Heart left ventricle (tissue), 16 donors: ENCODE measurements at regions not wholly inside any gene's neighbourhood (a gene's known extent, or its start where the extent isn't known, plus 50 kb on each side); places are given as distances from the start of the nearest gene placed in this dataset.

Experiments
- ATAC-seq, 4 donors: fragments of 200-7000 bp; cut with Tn5 transposase; one replicate each; pipeline ENCODE4 v1.9.1; 2020 to 2022; ENCODE audit warnings: moderate library complexity in 4 of 4, mild to moderate bottlenecking in 3 of 4, moderate number of reproducible peaks in 1 of 4
- DNase-seq, 5 donors: peaks; one replicate each; pipeline ENCODE4 v3.0.0-alpha.2; 2020
- H3K27ac ChIP-seq, 12 donors: fragments of 200-600 bp; sonication (generic) in 4 of 12; one replicate each; pipeline versions ENCODE4 v1.5.0 to v1.8.0; 2016 to 2022; ENCODE audit warnings: mild to moderate bottlenecking in 2 of 12
- H3K27me3 ChIP-seq, 9 donors: fragments of 200-600 bp; sonication (generic) in 2 of 9; one replicate each; pipeline versions ENCODE4 v1.5.1 to v1.8.0; 2016 to 2022; ENCODE audit warnings: mild to moderate bottlenecking in 3 of 9
- H3K36me3 ChIP-seq, 9 donors: fragments of 200-600 bp; sonication (generic) in 2 of 9; one replicate each; pipeline versions ENCODE4 v1.5.0 to v1.8.0; 2018 to 2022; ENCODE audit warnings: mild to moderate bottlenecking in 2 of 9
- H3K4me1 ChIP-seq, 12 donors: fragments of 200-600 bp; sonication (generic) in 4 of 12; one replicate each; pipeline versions ENCODE4 v1.5.0 to v1.8.0; 2016 to 2022; ENCODE audit warnings: mild to moderate bottlenecking in 3 of 12
- H3K4me3 ChIP-seq, 12 donors: fragments of 200-600 bp; sonication (generic) in 4 of 12; one replicate each; pipeline versions ENCODE4 v1.5.0 to v1.8.0; 2017 to 2022; ENCODE audit warnings: mild to moderate bottlenecking in 9 of 12, moderate library complexity in 4 of 12
- H3K9me3 ChIP-seq, 12 donors: fragments of 200-600 bp; sonication (generic) in 4 of 12; one replicate each; pipeline versions ENCODE4 v1.5.0 to v1.8.0; 2016 to 2022; ENCODE audit warnings: mild to moderate bottlenecking in 1 of 12
- POLR2A ChIP-seq, 2 donors: fragments of 450-650 bp; IDR thresholded peaks; one replicate each; pipeline ENCODE4 v1.6.1; 2017; ENCODE audit warnings: antibody characterized with exemption in 2 of 2, mild to moderate bottlenecking in 2 of 2, moderate library complexity in 2 of 2
- WGBS, 4 donors: extraction: QIAGEN DNeasy Blood & Tissue Kit in 2 of 4; methylation state at CpG; one replicate each; pipeline versions ENCODE4 v1.1.5 to v1.1.7; 2013 to 2018; 5-methylcytosine and 5-hydroxymethylcytosine counted together
- intact Hi-C, 10 donors: fragments of 100-400 bp; cut with DNase I; formaldehyde crosslinking; loops; one replicate each; pipeline versions ENCODE4 v1.11.1 to v1.14.2; 2022
- TF ChIP-seq, protein P1 (sequence below), 12 donors: fragments of 200-600 bp; sonication (generic) in 4 of 12; IDR thresholded peaks; one replicate each; pipeline versions ENCODE4 v1.5.0 to v1.8.0; 2018 to 2022; ENCODE audit warnings: antibody characterized with exemption in 12 of 12, mild to moderate bottlenecking in 5 of 12
- donor health status: ischemic (EF 13 %, LVEDD 7.1; RV severe dilation, severe dysfunction).
- donor health status: healthy with polysubstance abuse.
- donor health status: DM: no; HTN: yes; CAD: no.
- donor health status: DM: no; HTN: no; CAD: no.
- donor health status: ischemic (EF 25% LVEDD 6.9; RV normal size, moderate dysfunction).
- donor health status: ischemic (EF 25% LVEDD 5.7; RV mildly dilated, moderate dysfunction).
- donor health status: healthy.
- donor health status: DM: yes; HTN: yes; CAD: no.
- donor health status: ischemic (EF 35%, LVEDD 5.7; RV mildly dilated, moderate dysfunction).
- donor health status: nonischemic (EF 11% LVEDD 7.7; RV severe dilation, severe dysfunction).
- donor health status: DM: yes; HTN: yes; CAD: no.
- donor health status: PGD.
- donor health status: ischemic (EF 29% LVEDD 5.4; RV normal size, mild dysfunction).
- donor health status: nonischemic (EF 23%, LVEDD 6.1; RV moderate dilation, normal function).

DNA sequence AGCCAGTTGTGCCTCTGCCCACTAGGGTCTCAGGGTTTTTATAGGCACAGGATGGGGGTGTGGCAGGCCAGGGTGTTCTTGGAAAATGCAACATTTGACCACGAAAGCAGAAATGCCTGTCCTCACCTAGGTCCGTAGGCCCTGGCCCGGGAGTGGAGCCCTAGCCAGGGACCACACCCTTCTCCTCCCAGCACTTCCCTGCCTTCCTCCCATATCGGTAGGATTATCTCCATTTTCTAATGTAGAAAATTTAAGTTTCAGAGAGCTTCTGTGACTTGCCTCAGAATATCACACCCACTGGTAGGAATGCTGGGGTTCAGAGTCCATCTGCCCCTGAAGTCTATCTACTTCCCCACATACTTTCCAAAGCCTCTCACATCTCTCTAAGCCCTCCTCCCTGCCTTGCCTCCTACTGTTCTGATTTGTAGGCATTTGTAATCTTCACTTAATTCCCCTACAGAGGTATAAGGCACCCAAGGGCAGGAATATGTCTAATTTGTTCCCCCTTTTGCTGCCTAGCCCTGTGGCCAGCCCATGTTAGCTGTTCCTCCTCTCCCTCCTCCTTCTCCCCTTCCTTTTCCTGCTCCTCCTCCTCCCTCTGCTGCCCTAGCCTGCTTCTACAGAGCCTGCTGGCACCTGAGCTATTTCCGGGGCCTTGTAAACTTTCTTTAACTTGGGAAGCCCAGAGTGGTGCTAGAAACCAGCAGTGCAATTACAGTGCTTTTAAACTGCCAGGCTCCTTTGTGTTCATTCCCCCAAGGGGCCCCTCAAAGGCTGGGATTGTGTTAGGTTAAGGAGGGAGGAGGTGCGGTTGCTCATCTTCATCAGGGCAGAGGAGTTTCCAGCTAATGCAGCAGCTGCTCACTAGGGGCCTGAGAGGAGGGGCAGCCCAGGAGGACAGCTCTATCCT lies 71.1 kb downstream of the MRPL46 start:
- Histone ChIP-seq H3K36me3 (no peaks in the 10 kb centered on the region), H3K4me1 (peaks cover 0 to 13% (median 2%) of the 10 kb centered on the region in 12 donors), H3K27ac (peak overlapping the region in 2 of 12 donors; percentile 39 to 62), H3K4me3 (no peak overlapping the region), H3K9me3 (peaks cover 0 to 6% (median 0%) of the 10 kb centered on the region in 12 donors), H3K27me3 (no peaks in the 10 kb centered on the region)
- intact Hi-C loops = no loop called here
- ATAC-seq (no peak), DNase-seq (no peak)
- WGBS, 4 donors = 72 to 87% (median 78%) methylated on average over 6 of the region's 6 CpGs
- TF ChIP-seq POLR2A (IDR thresholded peaks at IDR 0.05) = no peak

GRCh38 chr15:88395241-88395640 lies 71.9 kb downstream of the MRPL46 start:
- no peak for TF ChIP-seq POLR2A (IDR thresholded peaks at IDR 0.05)
- TF ChIP-seq, protein P1, sequence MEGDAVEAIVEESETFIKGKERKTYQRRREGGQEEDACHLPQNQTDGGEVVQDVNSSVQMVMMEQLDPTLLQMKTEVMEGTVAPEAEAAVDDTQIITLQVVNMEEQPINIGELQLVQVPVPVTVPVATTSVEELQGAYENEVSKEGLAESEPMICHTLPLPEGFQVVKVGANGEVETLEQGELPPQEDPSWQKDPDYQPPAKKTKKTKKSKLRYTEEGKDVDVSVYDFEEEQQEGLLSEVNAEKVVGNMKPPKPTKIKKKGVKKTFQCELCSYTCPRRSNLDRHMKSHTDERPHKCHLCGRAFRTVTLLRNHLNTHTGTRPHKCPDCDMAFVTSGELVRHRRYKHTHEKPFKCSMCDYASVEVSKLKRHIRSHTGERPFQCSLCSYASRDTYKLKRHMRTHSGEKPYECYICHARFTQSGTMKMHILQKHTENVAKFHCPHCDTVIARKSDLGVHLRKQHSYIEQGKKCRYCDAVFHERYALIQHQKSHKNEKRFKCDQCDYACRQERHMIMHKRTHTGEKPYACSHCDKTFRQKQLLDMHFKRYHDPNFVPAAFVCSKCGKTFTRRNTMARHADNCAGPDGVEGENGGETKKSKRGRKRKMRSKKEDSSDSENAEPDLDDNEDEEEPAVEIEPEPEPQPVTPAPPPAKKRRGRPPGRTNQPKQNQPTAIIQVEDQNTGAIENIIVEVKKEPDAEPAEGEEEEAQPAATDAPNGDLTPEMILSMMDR (IDR thresholded peaks at IDR 0.05) = no peak
- 64 to 74% (median 69%) methylated on average over 5 to 7 of the region's 7 CpGs for WGBS, 4 donors
- peak overlapping the region in 4 of 12 donors; percentile 13 to 62 (median 32) for H3K27ac ChIP-seq
- H3K9me3 ChIP-seq = peaks cover 0 to 6% (median 0%) of the 10 kb centered on the region in 12 donors
- H3K27me3 ChIP-seq = no peaks in the 10 kb centered on the region
- H3K4me1 ChIP-seq = peaks cover 0 to 7% (median 0%) of the 10 kb centered on the region in 12 donors
- ATAC-seq (peak in 1 of 4 donors; percentile 8), DNase-seq (no peak)
- intact Hi-C loops = no loop called here
- no peak overlapping the region for H3K4me3 ChIP-seq
- no peaks in the 10 kb centered on the region for H3K36me3 ChIP-seq

DNA sequence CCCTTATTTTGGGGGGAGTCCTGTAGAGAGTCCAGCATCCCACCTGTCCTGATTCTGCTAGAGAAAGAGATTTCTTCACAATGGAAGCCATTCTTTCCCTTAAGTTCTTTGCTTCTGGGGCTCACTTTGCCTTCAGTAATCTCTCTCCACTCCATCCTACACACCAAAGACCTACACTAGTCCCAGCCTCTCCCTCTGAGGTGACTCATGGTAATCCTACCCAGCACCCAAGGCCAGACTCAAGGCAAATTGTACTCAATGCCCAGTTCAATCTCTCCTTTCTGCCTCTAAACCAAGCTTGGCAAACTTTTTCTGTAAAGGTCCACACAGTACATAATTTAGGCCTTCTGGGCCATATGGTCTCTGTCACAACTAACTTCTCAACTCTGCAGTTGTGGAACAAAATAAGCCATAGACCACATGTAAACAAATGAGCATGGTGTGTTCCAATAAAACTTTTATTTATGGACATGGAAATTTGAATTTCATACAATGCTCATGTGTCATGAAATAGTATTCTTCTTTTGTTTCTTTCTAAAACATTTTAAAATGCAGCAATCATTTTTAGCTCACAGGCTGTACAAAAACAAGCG lies 72.5 kb downstream of the MRPL46 start:
- Histone ChIP-seq H3K27ac (peak overlapping the region in 5 of 12 donors; percentile 29 to 62 (median 38)), H3K4me3 (no peak overlapping the region), H3K36me3 (no peaks in the 10 kb centered on the region), H3K9me3 (peaks cover 0 to 6% (median 0%) of the 10 kb centered on the region in 12 donors), H3K27me3 (no peaks in the 10 kb centered on the region), H3K4me1 (peaks cover 0 to 7% (median 0%) of the 10 kb centered on the region in 12 donors)
- WGBS, 4 donors = 43 to 64% (median 56%) methylated on average over 1 of the region's 1 CpG
- intact Hi-C loops = no loop called here
- DNase-seq = no peak
- TF ChIP-seq POLR2A (IDR thresholded peaks at IDR 0.05) = no peak
- TF ChIP-seq, protein P1 (IDR thresholded peaks at IDR 0.05) = no peak
- ATAC-seq = no peak

GRCh38 chr15:88393719-88394519 lies 73.3 kb downstream of the MRPL46 start:
- Histone ChIP-seq H3K4me3 (no peak overlapping the region), H3K27ac (peak overlapping the region in 4 of 12 donors; percentile 34 to 62 (median 38)), H3K9me3 (peaks cover 0 to 6% (median 0%) of the 10 kb centered on the region in 12 donors), H3K27me3 (no peaks in the 10 kb centered on the region), H3K4me1 (peaks cover 0 to 7% (median 0%) of the 10 kb centered on the region in 12 donors), H3K36me3 (no peaks in the 10 kb centered on the region)
- intact Hi-C loops = no loop called here
- 65 to 70% (median 66%) methylated on average over 6 of the region's 6 CpGs for WGBS, 4 donors
- ATAC-seq (no peak), DNase-seq (no peak)
- no peak for TF ChIP-seq POLR2A (IDR thresholded peaks at IDR 0.05)
- TF ChIP-seq, protein P1 (IDR thresholded peaks at IDR 0.05) = no peak
